Neural cell (in vitro differentiated cells): ENCODE measurements at regions not wholly inside any gene's neighbourhood (a gene's known extent, or its start where the extent isn't known, plus 50 kb on each side); places are given as distances from the start of the nearest gene placed in this dataset.

ENCODE experiments used
- H2AFZ ChIP-seq: fragments of 200-600, 300-800 bp; sonication (generic), shearing (Covaris generic); 2 replicates; pipeline ENCODE4 v1.6.0; 2014; ENCODE audit warnings: low read depth, mild to moderate bottlenecking, antibody characterized with exemption, low read length, moderate library complexity
- H3F3A ChIP-seq: fragments of 200-600 bp; shearing (Covaris generic); 2 replicates; pipeline ENCODE4 v1.6.1; 2016; ENCODE audit warnings: mild to moderate bottlenecking, moderate library complexity, mixed read lengths, antibody characterized with exemption, low read length; ENCODE audit not compliant: insufficient read depth, poor library complexity, severe bottlenecking
- H3K27ac ChIP-seq: fragments of 200-600, 300-800 bp; sonication (generic), shearing (Covaris generic); 2 replicates; pipeline ENCODE4 v1.5.1; 2014; ENCODE audit warnings: mild to moderate bottlenecking, low read length, moderate library complexity
- H3K27me3 ChIP-seq: fragments of 300-800, 200-600 bp; sonication (generic), shearing (Covaris generic); 2 replicates; pipeline ENCODE4 v1.6.0; 2014; ENCODE audit warnings: mild to moderate bottlenecking, low read depth, low read length, moderate library complexity; ENCODE audit not compliant: insufficient read depth
- H3K36me3 ChIP-seq: fragments of 300-800, 200-600 bp; sonication (generic), shearing (Covaris generic); 2 replicates; pipeline ENCODE4 v1.5.1; 2014; ENCODE audit warnings: mild to moderate bottlenecking, antibody characterized with exemption, low read length, moderate library complexity; ENCODE audit not compliant: insufficient read depth
- H3K4me2 ChIP-seq: fragments of 300-800, 200-600 bp; sonication (generic), shearing (Covaris generic); 2 replicates; pipeline ENCODE4 v1.6.0; 2014; ENCODE audit warnings: mild to moderate bottlenecking, low read length
- H3K4me3 ChIP-seq: fragments of 300-800, 200-600 bp; sonication (generic), shearing (Covaris generic); 2 replicates; pipeline ENCODE4 v1.5.1; 2014; ENCODE audit warnings: mild to moderate bottlenecking, low read length, moderate library complexity
- H3K79me2 ChIP-seq: fragments of 200-600 bp; shearing (Covaris generic); replicated peaks from 2 replicates; pipeline ENCODE4 v1.6.0; 2014; ENCODE audit warnings: mild to moderate bottlenecking, low read length, moderate library complexity; ENCODE audit not compliant: insufficient read depth
- H3K9ac ChIP-seq: fragments of 300-800, 200-600 bp; sonication (generic), shearing (Covaris generic); 2 replicates; pipeline ENCODE4 v1.6.1; 2016; ENCODE audit warnings: mild to moderate bottlenecking, low read length, mixed read lengths
- H3K9me2 ChIP-seq: fragments of 200-600 bp; shearing (Covaris generic); 2 replicates; pipeline ENCODE4 v1.6.1; 2016; ENCODE audit warnings: mild to moderate bottlenecking, low read length, mixed read lengths; ENCODE audit not compliant: insufficient read depth
- H3K9me3 ChIP-seq: fragments of 200-600, 300-800 bp; sonication (generic), shearing (Covaris generic); 2 replicates; pipeline ENCODE4 v1.6.1; 2016; ENCODE audit warnings: mild to moderate bottlenecking, mixed run types, low read length, moderate library complexity, mixed read lengths
- H4K20me1 ChIP-seq: fragments of 200-600 bp; shearing (Covaris generic); 2 replicates; pipeline ENCODE4 v1.6.1; 2016; ENCODE audit warnings: mild to moderate bottlenecking, mixed run types; ENCODE audit not compliant: insufficient read depth
- EP300 ChIP-seq: fragments of 450-650 bp; conservative IDR thresholded peaks from 2 replicates; pipeline ENCODE4 v1.6.1; 2014; ENCODE audit warnings: antibody characterized with exemption, mild to moderate bottlenecking, moderate library complexity; ENCODE audit not compliant: poor library complexity, severe bottlenecking
- EZH2 ChIP-seq: fragments of 200-600, 300-800 bp; shearing (Covaris generic), sonication (generic); IDR thresholded peaks from 2 replicates; pipeline ENCODE4 v1.6.1; 2014; ENCODE audit warnings: antibody characterized with exemption, low read length, borderline replicate concordance, mild to moderate bottlenecking; ENCODE audit not compliant: insufficient read depth, poor library complexity, severe bottlenecking
- MXI1 ChIP-seq: fragments of 450-650 bp; conservative IDR thresholded peaks from 2 replicates; pipeline ENCODE4 v1.6.1; 2014; ENCODE audit warnings: antibody characterized with exemption, mild to moderate bottlenecking; ENCODE audit not compliant: poor library complexity, severe bottlenecking
- POLR2AphosphoS5 ChIP-seq: IDR thresholded peaks from 2 replicates; pipeline ENCODE4 v1.6.1; 2012
- RAD21 ChIP-seq: fragments of 450-650 bp; conservative IDR thresholded peaks from 2 replicates; pipeline ENCODE4 v1.6.1; 2014; ENCODE audit warnings: antibody characterized with exemption, mild to moderate bottlenecking, moderate library complexity
- SMC3 ChIP-seq: fragments of 450-650 bp; conservative IDR thresholded peaks from 2 replicates; pipeline ENCODE4 v1.6.1; 2014; ENCODE audit warnings: antibody characterized with exemption, mild to moderate bottlenecking, moderate library complexity; ENCODE audit not compliant: poor library complexity
- TAF1 ChIP-seq: IDR thresholded peaks from 2 replicates; pipeline ENCODE4 v1.6.1; 2012; ENCODE audit warnings: low read depth
- TF ChIP-seq, protein P1 (sequence below): IDR thresholded peaks from 2 replicates; pipeline ENCODE4 v1.6.1; 2012; ENCODE audit warnings: borderline replicate concordance
- TF ChIP-seq, protein P2 (sequence below): fragments of 450-650 bp; IDR thresholded peaks from 2 replicates; pipeline ENCODE4 v1.5.1; 2014; ENCODE audit warnings: antibody characterized with exemption, mild to moderate bottlenecking, moderate library complexity; ENCODE audit not compliant: poor library complexity, severe bottlenecking

DNA sequence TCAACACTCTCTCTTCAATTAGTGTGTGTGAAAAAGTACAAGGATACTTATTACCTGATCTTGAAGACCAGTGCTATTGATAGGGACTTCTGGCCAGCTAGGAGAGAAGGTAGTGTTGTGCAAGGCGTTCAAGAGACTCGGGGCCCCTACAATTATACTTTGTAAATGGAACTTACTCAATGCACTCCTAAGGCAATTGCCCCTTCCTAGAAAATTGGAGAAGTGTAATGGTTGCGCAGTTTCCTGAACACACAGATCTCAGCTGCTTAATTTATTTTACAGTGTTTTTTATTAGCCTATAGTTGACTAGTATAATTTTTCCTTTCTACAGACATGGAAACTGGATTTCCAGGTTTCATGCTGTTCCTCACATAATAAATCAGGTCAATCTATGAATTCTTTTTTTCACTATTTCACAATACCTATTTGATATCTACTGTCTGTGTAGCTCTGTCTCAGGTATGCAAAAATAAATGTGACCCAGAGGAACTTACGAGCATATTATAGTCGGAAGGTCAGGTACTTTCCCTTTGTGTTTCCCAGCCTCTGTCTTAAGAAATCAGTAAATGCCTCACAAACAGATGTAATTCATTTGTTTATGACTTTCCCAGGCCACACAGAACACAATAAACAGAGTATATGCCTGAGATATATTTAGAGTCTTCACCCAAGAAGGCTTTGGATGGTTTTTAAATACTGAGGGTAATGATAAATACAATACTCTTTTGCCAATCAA is 89.1 kb upstream of the TET2 start:
- H3F3A ChIP-seq: no peaks in the 10 kb centered on the region
- no peak overlapping the region for H2AFZ ChIP-seq
- H3K4me2 ChIP-seq: no peak overlapping the region
- TF ChIP-seq EZH2 (no peak), MXI1 (no peak), RAD21 (no peak), EP300 (no peak), POLR2AphosphoS5 (no peak), TAF1 (no peak), SMC3 (no peak)
- TF ChIP-seq, protein P1, sequence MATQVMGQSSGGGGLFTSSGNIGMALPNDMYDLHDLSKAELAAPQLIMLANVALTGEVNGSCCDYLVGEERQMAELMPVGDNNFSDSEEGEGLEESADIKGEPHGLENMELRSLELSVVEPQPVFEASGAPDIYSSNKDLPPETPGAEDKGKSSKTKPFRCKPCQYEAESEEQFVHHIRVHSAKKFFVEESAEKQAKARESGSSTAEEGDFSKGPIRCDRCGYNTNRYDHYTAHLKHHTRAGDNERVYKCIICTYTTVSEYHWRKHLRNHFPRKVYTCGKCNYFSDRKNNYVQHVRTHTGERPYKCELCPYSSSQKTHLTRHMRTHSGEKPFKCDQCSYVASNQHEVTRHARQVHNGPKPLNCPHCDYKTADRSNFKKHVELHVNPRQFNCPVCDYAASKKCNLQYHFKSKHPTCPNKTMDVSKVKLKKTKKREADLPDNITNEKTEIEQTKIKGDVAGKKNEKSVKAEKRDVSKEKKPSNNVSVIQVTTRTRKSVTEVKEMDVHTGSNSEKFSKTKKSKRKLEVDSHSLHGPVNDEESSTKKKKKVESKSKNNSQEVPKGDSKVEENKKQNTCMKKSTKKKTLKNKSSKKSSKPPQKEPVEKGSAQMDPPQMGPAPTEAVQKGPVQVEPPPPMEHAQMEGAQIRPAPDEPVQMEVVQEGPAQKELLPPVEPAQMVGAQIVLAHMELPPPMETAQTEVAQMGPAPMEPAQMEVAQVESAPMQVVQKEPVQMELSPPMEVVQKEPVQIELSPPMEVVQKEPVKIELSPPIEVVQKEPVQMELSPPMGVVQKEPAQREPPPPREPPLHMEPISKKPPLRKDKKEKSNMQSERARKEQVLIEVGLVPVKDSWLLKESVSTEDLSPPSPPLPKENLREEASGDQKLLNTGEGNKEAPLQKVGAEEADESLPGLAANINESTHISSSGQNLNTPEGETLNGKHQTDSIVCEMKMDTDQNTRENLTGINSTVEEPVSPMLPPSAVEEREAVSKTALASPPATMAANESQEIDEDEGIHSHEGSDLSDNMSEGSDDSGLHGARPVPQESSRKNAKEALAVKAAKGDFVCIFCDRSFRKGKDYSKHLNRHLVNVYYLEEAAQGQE: no peak
- TF ChIP-seq, protein P2, sequence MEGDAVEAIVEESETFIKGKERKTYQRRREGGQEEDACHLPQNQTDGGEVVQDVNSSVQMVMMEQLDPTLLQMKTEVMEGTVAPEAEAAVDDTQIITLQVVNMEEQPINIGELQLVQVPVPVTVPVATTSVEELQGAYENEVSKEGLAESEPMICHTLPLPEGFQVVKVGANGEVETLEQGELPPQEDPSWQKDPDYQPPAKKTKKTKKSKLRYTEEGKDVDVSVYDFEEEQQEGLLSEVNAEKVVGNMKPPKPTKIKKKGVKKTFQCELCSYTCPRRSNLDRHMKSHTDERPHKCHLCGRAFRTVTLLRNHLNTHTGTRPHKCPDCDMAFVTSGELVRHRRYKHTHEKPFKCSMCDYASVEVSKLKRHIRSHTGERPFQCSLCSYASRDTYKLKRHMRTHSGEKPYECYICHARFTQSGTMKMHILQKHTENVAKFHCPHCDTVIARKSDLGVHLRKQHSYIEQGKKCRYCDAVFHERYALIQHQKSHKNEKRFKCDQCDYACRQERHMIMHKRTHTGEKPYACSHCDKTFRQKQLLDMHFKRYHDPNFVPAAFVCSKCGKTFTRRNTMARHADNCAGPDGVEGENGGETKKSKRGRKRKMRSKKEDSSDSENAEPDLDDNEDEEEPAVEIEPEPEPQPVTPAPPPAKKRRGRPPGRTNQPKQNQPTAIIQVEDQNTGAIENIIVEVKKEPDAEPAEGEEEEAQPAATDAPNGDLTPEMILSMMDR: no peak
- H3K79me2 ChIP-seq: no peaks in the 10 kb centered on the region
- H3K4me3 ChIP-seq: no peak overlapping the region
- no peaks in the 10 kb centered on the region for H3K9me2 ChIP-seq
- no peaks in the 10 kb centered on the region for H3K36me3 ChIP-seq
- H4K20me1 ChIP-seq: no peaks in the 10 kb centered on the region
- no peaks in the 10 kb centered on the region for H3K27me3 ChIP-seq
- H3K9me3 ChIP-seq: no peaks in the 10 kb centered on the region
- no peak overlapping the region for H3K27ac ChIP-seq
- no peak overlapping the region for H3K9ac ChIP-seq

DNA sequence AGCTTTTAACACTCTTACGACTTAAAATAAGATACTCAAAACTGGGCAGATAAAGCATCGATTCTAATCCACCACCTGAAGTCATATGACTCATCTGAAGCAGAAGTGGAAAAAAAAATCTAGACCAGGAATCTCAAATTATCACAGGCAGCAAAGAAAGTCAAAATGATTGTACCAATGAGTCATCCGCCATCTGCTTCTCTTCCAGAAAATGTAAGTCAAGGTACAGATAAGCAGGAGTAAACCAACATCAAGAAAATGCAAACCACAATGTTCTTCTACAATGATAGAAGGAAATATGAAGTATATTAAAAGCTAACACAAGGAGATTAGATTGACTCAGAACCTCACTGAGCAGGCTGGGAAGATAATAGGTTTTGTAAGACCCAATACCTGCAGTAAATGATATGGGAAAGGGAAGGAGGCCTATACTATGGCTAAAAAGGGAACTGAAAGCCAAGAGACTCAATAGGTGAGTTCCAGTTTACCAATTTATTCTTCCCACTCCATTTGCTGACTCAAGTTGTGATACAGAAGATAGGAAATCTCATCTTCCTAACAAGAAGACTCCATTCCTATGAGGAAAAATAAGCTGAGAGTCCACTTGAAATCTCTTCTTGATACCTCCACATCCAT is 88.4 kb upstream of the TET2 start:
- TF ChIP-seq EP300 (no peak), SMC3 (no peak), MXI1 (no peak), POLR2AphosphoS5 (no peak), RAD21 (no peak), TAF1 (no peak), EZH2 (no peak)
- TF ChIP-seq, protein P2: no peak
- TF ChIP-seq, protein P1: no peak
- no peak overlapping the region for H3K4me3 ChIP-seq
- H3K9me3 ChIP-seq: no peaks in the 10 kb centered on the region
- no peaks in the 10 kb centered on the region for H3K9me2 ChIP-seq
- H3K27ac ChIP-seq: no peak overlapping the region
- H3K4me2 ChIP-seq: no peak overlapping the region
- no peaks in the 10 kb centered on the region for H4K20me1 ChIP-seq
- no peaks in the 10 kb centered on the region for H3K79me2 ChIP-seq
- H3F3A ChIP-seq: no peaks in the 10 kb centered on the region
- no peaks in the 10 kb centered on the region for H3K36me3 ChIP-seq
- no peaks in the 10 kb centered on the region for H3K27me3 ChIP-seq
- no peak overlapping the region for H2AFZ ChIP-seq
- H3K9ac ChIP-seq: no peak overlapping the region
